SK-N-MC (cell line): ENCODE measurements at regions not wholly inside any gene's neighbourhood (a gene's known extent, or its start where the extent isn't known, plus 50 kb on each side); places are given as distances from the start of the nearest gene placed in this dataset.

Source experiments
- EZH2 ChIP-seq: fragments of 200-600 bp; sonication (generic); IDR thresholded peaks from one replicate; pipeline ENCODE4 v1.6.1; 2017; ENCODE audit warnings: antibody characterized with exemption
- POLR2AphosphoS5 ChIP-seq: IDR thresholded peaks from 2 replicates; pipeline ENCODE4 v1.6.1; 2012; ENCODE audit warnings: mild to moderate bottlenecking, low read depth, low read length, borderline replicate concordance

- TF ChIP-seq POLR2AphosphoS5 = no peak
- TF ChIP-seq EZH2 = no peak
Observed at GRCh38 chr4:31585503-31585902, 865.3 kb downstream of the PCDH7 start.
